ENCODE measurements at regions not wholly inside any gene's neighbourhood (a gene's known extent, or its start where the extent isn't known, plus 50 kb on each side); places are given as distances from the start of the nearest gene placed in this dataset.
"Not testable (repeated sequence)": the region's sequence is repeated elsewhere in the genome, so short reads cannot be mapped to it uniquely, and the experiment has no call there.

- Histone ChIP-seq H3K4me1 (ENCODE audit: control extremely low read depth in 1 of 4, control insufficient read depth in 4 of 4, insufficient read depth in 4 of 4, low read length in 3 of 4) (no peaks in the 10 kb centered on the region), H3K27me3 (replicated peaks in 2 of 5; ENCODE audit: control insufficient read depth in 4 of 5, insufficient read depth in 5 of 5, low read length in 4 of 5) (peaks cover 0 to 2% (median 0%) of the 10 kb centered on the region in 5 experiments), H3K4me3 (ENCODE audit: control insufficient read depth in 1 of 7, extremely low read depth in 1 of 7, insufficient read depth in 4 of 7, low read depth in 2 of 7, low read length in 6 of 7) (no peak overlapping the region), H3K27ac (ENCODE audit: insufficient read depth in 1 of 2, low read depth in 1 of 2, low read length in 2 of 2, poor library complexity in 1 of 2, severe bottlenecking in 2 of 2) (no peak overlapping the region), H3K36me3 (ENCODE audit: control insufficient read depth in 4 of 4, insufficient read depth in 4 of 4, low read length in 3 of 4) (no peaks in the 10 kb centered on the region), H3K9me3 (ENCODE audit: control extremely low read depth in 1 of 5, control insufficient read depth in 4 of 5, insufficient read depth in 2 of 5, low read depth in 1 of 5, low read length in 4 of 5) (peaks cover 0 to 2% (median 0%) of the 10 kb centered on the region in 5 experiments)
- POLR2A ChIA-PET, result no interaction called here
- WGBS (ENCODE audit: insufficient coverage), result 66% methylated on average over 10 of the region's 20 CpGs
- CTCF ChIA-PET, result no interaction called here
- no peak for DNase-seq
Observed at GRCh38 chr4:3607690-3608552, 75.7 kb upstream of the LRPAP1 start.

GRCh38 chr4:3606850-3607249 lies 74.6 kb upstream of the LRPAP1 start:
- CTCF ChIA-PET; H3K4me3 ChIP-seq (ENCODE audit: control insufficient read depth in 1 of 7, extremely low read depth in 1 of 7, insufficient read depth in 4 of 7, low read depth in 2 of 7, low read length in 6 of 7); H3K27me3 ChIP-seq (replicated peaks in 2 of 5; ENCODE audit: control insufficient read depth in 4 of 5, insufficient read depth in 5 of 5, low read length in 4 of 5); POLR2A ChIA-PET; H3K27ac ChIP-seq (ENCODE audit: insufficient read depth in 1 of 2, low read depth in 1 of 2, low read length in 2 of 2, poor library complexity in 1 of 2, severe bottlenecking in 2 of 2); H3K4me1 ChIP-seq (ENCODE audit: control extremely low read depth in 1 of 4, control insufficient read depth in 4 of 4, insufficient read depth in 4 of 4, low read length in 3 of 4); H3K36me3 ChIP-seq (ENCODE audit: control insufficient read depth in 4 of 4, insufficient read depth in 4 of 4, low read length in 3 of 4); H3K9me3 ChIP-seq (ENCODE audit: control extremely low read depth in 1 of 5, control insufficient read depth in 4 of 5, insufficient read depth in 2 of 5, low read depth in 1 of 5, low read length in 4 of 5): not testable (repeated sequence)
- no CpG with 5 or more reads among the region's 5 CpGs for WGBS (ENCODE audit: insufficient coverage)
- peak in 2 of 3 donors; percentile 3 to 16 for DNase-seq

- H3K36me3 ChIP-seq (ENCODE audit: control insufficient read depth in 4 of 4, insufficient read depth in 4 of 4, low read length in 3 of 4); H3K27me3 ChIP-seq (replicated peaks in 2 of 5; ENCODE audit: control insufficient read depth in 4 of 5, insufficient read depth in 5 of 5, low read length in 4 of 5); H3K9me3 ChIP-seq (ENCODE audit: control extremely low read depth in 1 of 5, control insufficient read depth in 4 of 5, insufficient read depth in 2 of 5, low read depth in 1 of 5, low read length in 4 of 5); POLR2A ChIA-PET; H3K4me1 ChIP-seq (ENCODE audit: control extremely low read depth in 1 of 4, control insufficient read depth in 4 of 4, insufficient read depth in 4 of 4, low read length in 3 of 4); DNase-seq; H3K27ac ChIP-seq (ENCODE audit: insufficient read depth in 1 of 2, low read depth in 1 of 2, low read length in 2 of 2, poor library complexity in 1 of 2, severe bottlenecking in 2 of 2); H3K4me3 ChIP-seq (ENCODE audit: control insufficient read depth in 1 of 7, extremely low read depth in 1 of 7, insufficient read depth in 4 of 7, low read depth in 2 of 7, low read length in 6 of 7); CTCF ChIA-PET: not testable (repeated sequence)
- 97% methylated on average over 3 of the region's 3 CpGs for WGBS (ENCODE audit: insufficient coverage)
Observed at GRCh38 chr4:3606271-3606670, 74.0 kb upstream of the LRPAP1 start.

- CTCF ChIA-PET, result no interaction called here
- WGBS (ENCODE audit: insufficient coverage), result 81% methylated on average over 14 of the region's 14 CpGs
- POLR2A ChIA-PET, result no interaction called here
Observed at GRCh38 chr4:3605491-3605890, 73.3 kb upstream of the LRPAP1 start.

GRCh38 chr4:3602886-3603645 lies 70.8 kb upstream of the LRPAP1 start:
- H3K27me3 ChIP-seq (replicated peaks in 2 of 5; ENCODE audit: control insufficient read depth in 4 of 5, insufficient read depth in 5 of 5, low read length in 4 of 5); H3K4me1 ChIP-seq (ENCODE audit: control extremely low read depth in 1 of 4, control insufficient read depth in 4 of 4, insufficient read depth in 4 of 4, low read length in 3 of 4); H3K36me3 ChIP-seq (ENCODE audit: control insufficient read depth in 4 of 4, insufficient read depth in 4 of 4, low read length in 3 of 4); POLR2A ChIA-PET; H3K27ac ChIP-seq (ENCODE audit: insufficient read depth in 1 of 2, low read depth in 1 of 2, low read length in 2 of 2, poor library complexity in 1 of 2, severe bottlenecking in 2 of 2); DNase-seq; H3K4me3 ChIP-seq (ENCODE audit: control insufficient read depth in 1 of 7, extremely low read depth in 1 of 7, insufficient read depth in 4 of 7, low read depth in 2 of 7, low read length in 6 of 7); CTCF ChIA-PET: not testable (repeated sequence)
- 81% methylated on average over 10 of the region's 11 CpGs for WGBS (ENCODE audit: insufficient coverage)
- peaks cover 0 to 12% (median 0%) of the 10 kb centered on the region in 5 experiments for H3K9me3 ChIP-seq (ENCODE audit: control extremely low read depth in 1 of 5, control insufficient read depth in 4 of 5, insufficient read depth in 2 of 5, low read depth in 1 of 5, low read length in 4 of 5)

More at GRCh38 chr4:3605491-3605890, 73.3 kb upstream of the LRPAP1 start:
- no peaks in the 10 kb centered on the region for H3K36me3 ChIP-seq (ENCODE audit: control insufficient read depth in 4 of 4, insufficient read depth in 4 of 4, low read length in 3 of 4)
- DNase-seq, result no peak
- H3K9me3 ChIP-seq (ENCODE audit: control extremely low read depth in 1 of 5, control insufficient read depth in 4 of 5, insufficient read depth in 2 of 5, low read depth in 1 of 5, low read length in 4 of 5), result peaks cover 0 to 8% (median 0%) of the 10 kb centered on the region in 5 experiments
- no peaks in the 10 kb centered on the region for H3K4me1 ChIP-seq (ENCODE audit: control extremely low read depth in 1 of 4, control insufficient read depth in 4 of 4, insufficient read depth in 4 of 4, low read length in 3 of 4)
- no peak overlapping the region for H3K27ac ChIP-seq (ENCODE audit: insufficient read depth in 1 of 2, low read depth in 1 of 2, low read length in 2 of 2, poor library complexity in 1 of 2, severe bottlenecking in 2 of 2)
- peaks cover 0 to 2% (median 0%) of the 10 kb centered on the region in 5 experiments for H3K27me3 ChIP-seq (replicated peaks in 2 of 5; ENCODE audit: control insufficient read depth in 4 of 5, insufficient read depth in 5 of 5, low read length in 4 of 5)
- no peak overlapping the region for H3K4me3 ChIP-seq (ENCODE audit: control insufficient read depth in 1 of 7, extremely low read depth in 1 of 7, insufficient read depth in 4 of 7, low read depth in 2 of 7, low read length in 6 of 7)

GRCh38 chr4:3601992-3602391 lies 69.8 kb upstream of the LRPAP1 start:
- no peak for DNase-seq
- H3K27ac ChIP-seq (ENCODE audit: insufficient read depth in 1 of 2, low read depth in 1 of 2, low read length in 2 of 2, poor library complexity in 1 of 2, severe bottlenecking in 2 of 2), result no peak overlapping the region
- peaks cover 0 to 12% (median 0%) of the 10 kb centered on the region in 5 experiments for H3K9me3 ChIP-seq (ENCODE audit: control extremely low read depth in 1 of 5, control insufficient read depth in 4 of 5, insufficient read depth in 2 of 5, low read depth in 1 of 5, low read length in 4 of 5)
- 100% methylated on average over 3 of the region's 3 CpGs for WGBS (ENCODE audit: insufficient coverage)
- POLR2A ChIA-PET, result no interaction called here
- H3K36me3 ChIP-seq (ENCODE audit: control insufficient read depth in 4 of 4, insufficient read depth in 4 of 4, low read length in 3 of 4), result no peaks in the 10 kb centered on the region
- H3K27me3 ChIP-seq (replicated peaks in 2 of 5; ENCODE audit: control insufficient read depth in 4 of 5, insufficient read depth in 5 of 5, low read length in 4 of 5), result peaks cover 0 to 2% (median 0%) of the 10 kb centered on the region in 5 experiments
- CTCF ChIA-PET, result no interaction called here
- no peaks in the 10 kb centered on the region for H3K4me1 ChIP-seq (ENCODE audit: control extremely low read depth in 1 of 4, control insufficient read depth in 4 of 4, insufficient read depth in 4 of 4, low read length in 3 of 4)
- H3K4me3 ChIP-seq (ENCODE audit: control insufficient read depth in 1 of 7, extremely low read depth in 1 of 7, insufficient read depth in 4 of 7, low read depth in 2 of 7, low read length in 6 of 7), result no peak overlapping the region

GRCh38 chr4:3601108-3601690 lies 69.0 kb upstream of the LRPAP1 start:
- peaks cover 0 to 12% (median 0%) of the 10 kb centered on the region in 5 experiments for H3K9me3 ChIP-seq (ENCODE audit: control extremely low read depth in 1 of 5, control insufficient read depth in 4 of 5, insufficient read depth in 2 of 5, low read depth in 1 of 5, low read length in 4 of 5)
- POLR2A ChIA-PET; CTCF ChIA-PET; H3K4me1 ChIP-seq (ENCODE audit: control extremely low read depth in 1 of 4, control insufficient read depth in 4 of 4, insufficient read depth in 4 of 4, low read length in 3 of 4); H3K4me3 ChIP-seq (ENCODE audit: control insufficient read depth in 1 of 7, extremely low read depth in 1 of 7, insufficient read depth in 4 of 7, low read depth in 2 of 7, low read length in 6 of 7); H3K27ac ChIP-seq (ENCODE audit: insufficient read depth in 1 of 2, low read depth in 1 of 2, low read length in 2 of 2, poor library complexity in 1 of 2, severe bottlenecking in 2 of 2); DNase-seq; H3K27me3 ChIP-seq (replicated peaks in 2 of 5; ENCODE audit: control insufficient read depth in 4 of 5, insufficient read depth in 5 of 5, low read length in 4 of 5); H3K36me3 ChIP-seq (ENCODE audit: control insufficient read depth in 4 of 4, insufficient read depth in 4 of 4, low read length in 3 of 4): not testable (repeated sequence)
- 96% methylated on average over 10 of the region's 12 CpGs for WGBS (ENCODE audit: insufficient coverage)

All from common myeloid progenitor, CD34-positive (primary cell).